ENCODE measurements at regions not wholly inside any gene's neighbourhood (a gene's known extent, or its start where the extent isn't known, plus 50 kb on each side); places are given as distances from the start of the nearest gene placed in this dataset.
"Not testable (repeated sequence)": the region's sequence is repeated elsewhere in the genome, so short reads cannot be mapped to it uniquely, and the experiment has no call there.

GRCh38 chr7:68978710-68979109, 619.6 kb upstream of the AUTS2 start:
- no peak for DNase-seq

GRCh38 chr7:68980011-68980410, 618.3 kb upstream of the AUTS2 start:
- no peak for DNase-seq

DNA sequence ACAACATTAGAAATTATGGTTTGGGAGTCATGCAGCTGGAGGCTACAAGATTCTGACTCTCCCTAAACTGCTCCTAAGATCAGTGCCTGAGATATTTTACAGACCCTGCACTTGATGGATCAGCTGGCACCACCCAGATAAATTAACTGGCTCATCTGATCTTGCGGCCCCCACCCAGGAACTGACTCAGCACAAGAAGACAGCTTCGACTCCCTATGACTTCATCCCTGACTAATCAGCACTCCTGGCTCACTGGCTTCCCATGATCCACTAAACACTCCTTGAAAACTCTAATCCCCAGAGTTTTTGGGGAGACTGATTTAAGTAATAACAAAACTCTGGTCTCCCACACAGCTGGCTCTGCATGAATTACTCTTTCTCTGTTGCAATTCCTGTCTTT, 617.8 kb upstream of the AUTS2 start:
- not testable (repeated sequence) for DNase-seq

GRCh38 chr7:68984306-68984705, 614.0 kb upstream of the AUTS2 start:
- no peak for DNase-seq

DNA sequence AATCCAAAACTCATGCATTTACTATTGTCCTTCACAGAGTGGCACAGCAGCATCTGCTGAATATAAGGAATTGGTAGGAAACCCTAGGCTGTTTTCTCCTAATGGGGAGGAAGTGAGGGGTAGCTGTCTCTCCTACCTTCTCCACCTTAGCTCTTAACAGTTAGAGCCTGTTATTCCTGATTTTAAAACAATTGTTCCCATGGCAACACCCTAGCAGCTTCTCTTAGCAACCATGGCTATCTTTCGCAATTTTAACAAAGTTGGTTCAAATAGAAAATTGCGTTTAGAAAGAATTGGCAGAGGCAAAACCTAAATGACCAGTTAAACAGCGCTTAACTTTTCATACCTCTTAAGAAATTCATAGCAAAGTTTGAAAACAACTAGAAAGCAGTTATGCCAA, 603.4 kb upstream of the AUTS2 start:
- DNase-seq = no peak

DNA sequence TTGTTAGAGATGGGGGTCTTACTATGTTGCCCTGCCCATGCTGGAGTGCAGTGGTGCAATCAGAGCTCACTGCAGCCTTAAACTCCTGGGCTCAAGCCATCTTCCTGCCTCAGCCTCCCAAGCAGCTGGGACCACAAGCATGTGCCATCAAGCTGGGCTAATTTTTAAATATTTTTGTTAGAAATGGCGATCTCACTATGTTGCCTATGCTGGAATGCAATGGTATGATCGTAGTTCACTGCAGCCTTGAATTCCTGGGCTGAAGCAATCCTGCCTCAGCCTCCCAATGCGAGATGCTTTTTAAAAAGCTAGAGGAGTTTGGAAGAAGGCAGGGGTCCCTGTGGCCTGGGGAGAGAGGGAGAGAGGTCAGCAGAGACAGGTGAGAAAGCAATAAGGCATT, 600.1 kb upstream of the AUTS2 start:
- no peak for DNase-seq

DNA sequence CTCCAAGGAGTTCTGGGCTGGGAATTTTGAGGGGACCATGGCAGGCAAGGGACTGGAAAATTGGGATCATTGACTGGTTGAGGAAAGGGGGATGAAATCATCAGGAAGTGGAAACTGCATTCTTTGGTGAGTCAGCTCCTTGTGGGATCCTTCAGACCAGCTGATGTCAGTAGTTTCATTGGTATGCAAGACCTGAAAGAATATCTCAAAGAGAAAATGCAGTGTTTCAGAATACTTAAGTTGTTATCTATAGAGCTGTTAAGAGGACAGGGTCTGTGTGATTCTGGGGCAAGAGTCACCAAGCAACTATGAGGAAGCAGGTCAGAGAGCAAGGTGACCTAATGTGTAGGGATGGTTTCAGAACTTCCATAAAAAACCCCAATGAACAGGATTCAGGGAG, 595.9 kb upstream of the AUTS2 start:
- no peak for DNase-seq

DNA sequence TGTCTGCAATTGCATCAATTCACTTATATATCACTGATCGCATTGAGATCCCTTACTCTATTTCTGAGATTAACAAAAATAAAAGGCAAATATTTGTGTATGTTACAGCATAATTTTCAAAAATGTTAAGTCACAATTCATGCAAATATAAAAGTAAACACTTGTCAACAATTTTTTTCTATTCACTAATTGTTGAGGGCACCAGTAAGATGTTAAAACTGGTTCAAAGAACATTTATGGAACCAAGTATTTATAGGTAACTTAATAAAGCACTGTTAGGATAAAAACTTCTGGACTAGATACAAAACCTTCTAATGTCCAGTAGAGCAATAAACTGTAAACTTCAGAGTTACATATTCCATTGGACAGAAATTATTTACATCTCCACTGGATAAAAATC, 586.1 kb upstream of the AUTS2 start:
- DNase-seq = no peak

- no peak for DNase-seq
These were observed 581.1 kb upstream of the AUTS2 start for GRCh38 chr7:69017208-69017607.

DNA sequence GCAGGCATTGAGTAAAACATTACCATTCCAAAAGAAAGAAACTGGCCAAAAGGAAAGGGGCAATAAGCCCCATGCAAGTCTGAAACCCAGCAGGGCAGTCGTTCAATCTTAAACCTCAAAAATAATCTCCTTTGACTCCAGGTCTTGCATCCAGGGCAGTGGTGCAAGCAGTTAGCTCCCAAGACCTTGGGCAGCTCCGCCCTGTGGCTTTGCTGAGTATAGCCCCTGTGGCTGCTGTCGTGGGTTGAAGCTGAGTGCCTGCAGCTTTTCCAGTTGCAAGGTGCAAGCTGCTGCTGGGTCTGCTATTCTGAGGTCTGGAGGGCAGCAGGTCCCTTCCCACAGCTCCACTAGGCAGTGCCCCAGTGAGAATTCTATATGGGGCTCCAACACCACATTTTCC, 580.1 kb upstream of the AUTS2 start:
- DNase-seq = no peak

DNA sequence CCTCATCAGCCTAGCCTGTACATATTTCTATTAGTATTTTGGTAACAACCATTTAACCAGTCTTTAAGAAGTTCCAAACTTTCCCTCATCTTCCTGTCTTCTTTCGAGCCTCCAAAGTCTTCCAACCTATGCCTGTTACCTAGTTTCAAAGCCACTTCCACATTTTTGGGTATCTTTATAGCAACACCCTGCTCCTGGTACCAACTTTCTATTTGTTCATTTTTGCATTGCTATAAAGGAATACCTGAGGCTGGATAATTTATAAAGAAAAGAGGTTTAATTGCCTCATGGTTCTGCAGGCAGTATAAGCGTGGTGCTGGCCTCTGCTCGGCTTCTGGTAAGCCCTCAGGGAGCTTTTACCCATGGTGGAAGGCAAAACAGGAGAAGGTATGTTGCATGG, 578.8 kb upstream of the AUTS2 start:
- no peak for DNase-seq

- DNase-seq = no peak
These were observed 577.7 kb upstream of the AUTS2 start for GRCh38 chr7:69020536-69020935.

DNA sequence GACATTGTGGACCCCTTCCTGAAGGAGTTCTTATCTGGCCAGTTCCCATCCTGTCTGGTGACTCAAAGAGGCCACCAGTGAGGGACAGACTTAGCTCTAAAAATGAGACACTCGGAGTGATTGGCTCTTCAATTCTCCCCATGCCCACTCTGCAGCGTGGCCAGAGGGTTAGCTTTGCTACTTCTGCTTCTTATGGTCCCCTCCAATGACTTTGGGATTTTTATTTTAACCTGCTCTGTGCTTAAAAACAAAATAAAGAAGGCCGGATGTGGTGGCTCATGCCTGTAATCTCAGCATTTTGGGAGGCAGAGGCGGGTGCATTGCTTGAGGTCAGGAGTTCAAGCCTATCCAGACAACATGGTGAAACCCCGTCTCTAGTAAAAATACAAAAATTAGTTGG, 573.0 kb upstream of the AUTS2 start:
- DNase-seq = no peak

DNA sequence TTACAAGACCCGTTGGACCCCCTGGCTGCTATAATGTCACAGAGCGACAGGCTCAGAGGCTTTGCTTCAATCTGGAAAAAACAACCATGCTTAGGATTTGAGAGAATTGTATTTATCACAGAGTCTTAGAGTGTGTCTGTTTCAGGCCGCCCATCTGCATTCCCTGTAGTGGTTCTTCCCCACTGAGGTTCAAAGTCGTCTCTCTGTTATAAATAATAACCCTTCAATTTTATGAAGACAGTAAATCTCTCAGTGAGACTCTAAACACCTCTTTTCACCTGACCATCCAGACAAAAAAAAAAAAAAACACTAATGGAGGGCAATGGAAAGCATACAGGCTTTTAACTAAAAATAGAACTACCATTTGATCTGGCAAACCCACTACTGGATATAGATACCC, 565.4 kb upstream of the AUTS2 start:
- no peak for DNase-seq

DNA sequence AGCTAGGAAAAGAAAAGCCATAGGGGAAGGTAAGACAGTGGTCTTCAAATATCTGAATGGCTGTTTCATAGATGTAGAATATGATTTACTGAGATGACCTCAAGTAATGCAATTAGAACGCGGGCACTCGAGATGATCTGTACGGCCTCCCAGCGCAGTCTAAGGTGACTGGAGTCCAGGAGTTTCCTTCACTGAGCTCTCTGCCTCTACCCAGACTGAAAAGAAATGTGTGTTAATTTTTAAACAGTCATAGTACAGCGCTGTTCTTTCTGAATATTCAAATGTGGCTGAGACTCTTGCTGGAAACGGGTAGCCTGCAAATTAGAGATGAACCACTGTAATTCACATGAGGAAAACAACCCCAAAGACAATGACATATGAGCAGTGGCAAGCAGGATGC, 562.4 kb upstream of the AUTS2 start:
- DNase-seq = no peak

DNA sequence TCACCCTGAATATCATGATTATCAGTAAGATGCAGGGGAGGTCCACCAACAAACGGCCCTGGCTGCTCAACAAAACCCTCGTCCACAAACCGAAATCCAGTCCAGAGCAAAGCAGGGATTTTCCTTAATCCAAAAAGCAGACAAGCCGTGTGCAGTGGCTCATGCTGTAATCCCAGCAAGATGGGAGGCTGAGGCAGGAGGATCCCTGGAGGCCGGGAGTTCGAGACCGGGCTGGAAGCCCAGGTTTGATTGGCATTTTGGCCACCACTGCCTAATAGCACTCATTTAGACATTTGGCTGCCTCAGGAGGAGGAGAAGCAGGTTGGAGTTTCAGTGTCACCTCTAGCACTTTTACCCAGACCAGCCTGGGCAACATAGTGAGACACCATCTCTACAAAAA, 562.0 kb upstream of the AUTS2 start:
- DNase-seq = no peak

DNA sequence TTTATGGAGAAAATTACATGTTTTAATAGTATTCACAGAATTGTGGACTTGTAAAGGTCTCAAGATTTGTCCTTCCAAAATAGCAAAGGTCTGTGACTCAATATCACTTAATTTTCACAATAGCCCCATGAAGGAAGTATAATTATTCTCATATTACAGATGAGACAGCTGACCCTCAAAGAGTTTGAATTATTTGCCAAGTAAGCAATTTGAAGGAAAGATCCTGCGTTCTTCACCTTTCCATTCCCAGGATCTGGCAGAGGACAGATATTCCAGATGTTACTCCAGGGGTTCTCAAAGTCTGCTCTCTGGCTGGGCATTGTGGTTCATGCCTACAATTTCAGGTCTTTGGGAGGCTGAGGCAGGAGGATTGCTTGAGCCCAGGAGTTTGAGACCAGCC, 559.4 kb upstream of the AUTS2 start:
- no peak for DNase-seq

- DNase-seq = no peak
These were observed 556.1 kb upstream of the AUTS2 start for GRCh38 chr7:69042138-69042537.

DNA sequence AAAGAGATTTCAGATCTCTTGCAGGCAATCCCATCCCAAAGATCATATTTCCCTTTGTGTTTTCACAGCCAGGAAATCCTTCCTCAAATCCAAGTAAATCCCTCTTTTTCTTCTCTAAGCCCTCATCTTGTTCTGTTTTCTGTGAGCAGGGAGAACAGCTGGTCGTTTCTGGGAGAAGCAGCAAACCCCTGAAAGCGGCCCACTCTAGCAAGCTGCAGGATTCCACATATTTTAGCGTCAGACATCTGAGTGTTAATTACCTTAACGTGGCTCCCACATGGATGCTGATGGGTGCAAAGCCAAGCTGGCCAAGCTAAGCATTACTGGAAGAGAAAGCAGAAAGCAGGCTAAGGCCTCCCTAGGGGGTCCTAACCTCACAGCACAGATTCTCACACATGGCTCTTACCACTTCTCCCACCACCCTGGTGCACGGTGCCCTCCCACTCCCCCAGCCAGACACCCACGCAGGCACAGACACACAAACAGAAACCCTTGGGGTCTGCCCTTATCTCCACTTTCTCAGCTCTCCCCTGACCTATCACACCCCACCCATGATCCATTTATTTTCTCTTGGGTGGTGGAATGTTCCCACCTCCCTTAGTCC, 551.0 kb upstream of the AUTS2 start:
- DNase-seq = no peak

DNA sequence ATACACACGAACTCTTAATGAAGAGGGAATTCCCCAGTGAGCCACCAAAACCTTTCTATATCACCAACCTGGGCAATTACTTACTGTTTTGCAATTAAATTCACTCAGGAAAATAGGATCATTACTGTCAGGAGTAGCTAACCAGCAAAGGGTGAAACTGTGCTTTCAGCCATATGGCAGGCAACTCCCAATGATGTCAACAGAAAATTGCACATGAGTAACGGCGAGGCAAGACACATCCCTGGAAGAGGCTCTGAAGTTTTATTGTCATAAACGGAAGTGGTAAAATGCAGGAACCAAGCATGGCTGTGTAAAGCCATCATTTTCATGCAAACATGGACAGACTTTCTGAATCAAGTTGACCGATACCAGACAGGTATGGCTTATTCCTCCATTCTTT, 548.9 kb upstream of the AUTS2 start:
- no peak for DNase-seq

DNA sequence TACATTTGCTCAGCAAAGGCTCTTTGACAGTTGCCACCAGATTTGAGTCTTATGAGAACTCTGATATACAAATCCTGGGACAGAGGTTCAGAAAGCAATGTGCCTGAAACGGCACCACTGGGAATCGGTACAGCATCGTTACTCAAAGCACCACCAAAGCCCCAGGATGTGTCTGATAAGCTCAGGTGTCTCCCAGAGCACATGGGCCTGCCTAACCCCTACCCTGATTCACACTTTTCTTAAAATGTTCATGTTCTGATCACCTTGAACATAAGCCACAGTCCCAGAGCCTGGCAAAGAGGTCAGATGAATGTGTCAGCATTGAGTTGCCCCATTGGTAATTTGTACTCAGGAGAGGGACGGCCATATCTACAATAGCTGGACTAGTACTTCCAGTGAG, 545.8 kb upstream of the AUTS2 start:
- no peak for DNase-seq

- DNase-seq = no peak
These were observed 537.8 kb upstream of the AUTS2 start for GRCh38 chr7:69060516-69060915.

DNA sequence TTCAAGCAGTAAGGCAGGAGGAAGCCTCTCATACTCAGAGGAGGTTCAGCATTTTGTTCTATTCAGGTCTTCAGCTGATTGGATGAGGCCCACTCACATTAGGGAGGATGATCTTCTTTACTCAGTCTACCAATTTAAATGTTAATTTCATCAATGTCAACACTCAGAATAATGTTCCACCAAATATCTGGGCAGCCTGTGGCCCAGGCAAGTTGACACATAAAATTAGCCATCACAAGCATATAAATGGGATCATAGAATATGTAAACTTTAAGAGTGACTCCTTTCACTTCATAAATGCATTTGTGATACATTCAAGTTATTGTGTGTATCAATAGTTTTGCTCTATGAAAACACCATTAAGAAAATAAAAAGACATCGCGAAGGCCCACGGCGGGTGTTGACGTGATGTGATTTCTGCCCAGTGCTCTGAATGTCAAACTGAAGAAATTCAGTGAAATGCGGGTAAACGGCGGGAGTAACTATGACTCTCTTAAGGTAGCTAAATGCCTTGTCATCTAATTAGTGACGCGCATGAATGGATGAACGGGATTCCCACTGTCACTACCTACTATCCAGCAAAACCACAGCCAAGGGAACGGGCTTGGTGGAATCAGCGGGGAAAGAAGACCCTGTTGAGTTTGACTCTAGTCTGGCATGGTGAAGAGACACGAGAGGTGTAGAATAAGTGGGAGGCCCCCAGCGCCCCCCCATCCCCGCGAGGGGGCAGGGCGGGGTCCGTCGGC, 536.1 kb upstream of the AUTS2 start:
- DNase-seq = no peak

- DNase-seq = no peak
These were observed 530.9 kb upstream of the AUTS2 start for GRCh38 chr7:69067397-69067796.

- DNase-seq = no peak
These were observed 527.8 kb upstream of the AUTS2 start for GRCh38 chr7:69070476-69070875.
